DOHH2 (cell line): ENCODE measurements at regions not wholly inside any gene's neighbourhood (a gene's known extent, or its start where the extent isn't known, plus 50 kb on each side); places are given as distances from the start of the nearest gene placed in this dataset.

Source experiments
- EZH2phosphoT487 ChIP-seq: fragments of 200-600 bp; sonication (generic); IDR thresholded peaks from 2 replicates; pipeline ENCODE4 v1.6.1; 2017; ENCODE audit warnings: borderline replicate concordance, mild to moderate bottlenecking, antibody characterized with exemption, low read length, moderate library complexity, mixed read lengths
- TF ChIP-seq, protein P1 (sequence below): fragments of 200-600 bp; sonication (generic); IDR thresholded peaks from one replicate; pipeline ENCODE4 v1.5.1; 2014; ENCODE audit warnings: antibody characterized with exemption, mild to moderate bottlenecking, low read depth, low read length; ENCODE audit not compliant: poor library complexity, severe bottlenecking

DNA sequence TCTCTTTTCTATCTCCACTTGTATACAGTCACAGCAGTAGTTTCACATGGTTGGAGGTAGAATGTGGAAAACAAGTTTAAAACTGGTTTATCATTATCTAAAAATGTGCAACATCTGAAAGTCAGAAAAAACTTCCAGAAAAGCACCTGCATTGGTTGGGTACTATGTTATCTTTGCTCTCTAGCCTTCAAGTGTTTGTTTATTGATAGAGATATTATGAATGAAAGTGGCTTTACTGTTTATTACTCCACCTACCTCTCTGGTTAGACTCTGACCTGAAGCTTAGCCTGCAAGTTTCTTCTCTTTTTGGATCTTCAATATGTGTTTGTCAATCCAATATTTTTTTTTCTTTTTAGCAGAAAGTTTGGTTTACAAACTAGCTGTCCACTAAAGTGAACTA lies 2161.4 kb upstream of the RAG2 start:
- TF ChIP-seq, protein P1, sequence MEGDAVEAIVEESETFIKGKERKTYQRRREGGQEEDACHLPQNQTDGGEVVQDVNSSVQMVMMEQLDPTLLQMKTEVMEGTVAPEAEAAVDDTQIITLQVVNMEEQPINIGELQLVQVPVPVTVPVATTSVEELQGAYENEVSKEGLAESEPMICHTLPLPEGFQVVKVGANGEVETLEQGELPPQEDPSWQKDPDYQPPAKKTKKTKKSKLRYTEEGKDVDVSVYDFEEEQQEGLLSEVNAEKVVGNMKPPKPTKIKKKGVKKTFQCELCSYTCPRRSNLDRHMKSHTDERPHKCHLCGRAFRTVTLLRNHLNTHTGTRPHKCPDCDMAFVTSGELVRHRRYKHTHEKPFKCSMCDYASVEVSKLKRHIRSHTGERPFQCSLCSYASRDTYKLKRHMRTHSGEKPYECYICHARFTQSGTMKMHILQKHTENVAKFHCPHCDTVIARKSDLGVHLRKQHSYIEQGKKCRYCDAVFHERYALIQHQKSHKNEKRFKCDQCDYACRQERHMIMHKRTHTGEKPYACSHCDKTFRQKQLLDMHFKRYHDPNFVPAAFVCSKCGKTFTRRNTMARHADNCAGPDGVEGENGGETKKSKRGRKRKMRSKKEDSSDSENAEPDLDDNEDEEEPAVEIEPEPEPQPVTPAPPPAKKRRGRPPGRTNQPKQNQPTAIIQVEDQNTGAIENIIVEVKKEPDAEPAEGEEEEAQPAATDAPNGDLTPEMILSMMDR, result no peak
- TF ChIP-seq EZH2phosphoT487, result no peak
